GM19463 (cell line): ENCODE measurements at regions not wholly inside any gene's neighbourhood (a gene's known extent, or its start where the extent isn't known, plus 50 kb on each side); places are given as distances from the start of the nearest gene placed in this dataset.
A peak's percentile ranks its signal among the peaks of the same experiment; 100 is the strongest.

Experiments
- ATAC-seq: cut with Tn5 transposase; IDR thresholded peaks from one replicate; pipeline ENCODE4 v1.9.1; 2021; ENCODE audit warnings: mild to moderate bottlenecking, moderate library complexity; ENCODE audit not compliant: unreplicated experiment

DNA sequence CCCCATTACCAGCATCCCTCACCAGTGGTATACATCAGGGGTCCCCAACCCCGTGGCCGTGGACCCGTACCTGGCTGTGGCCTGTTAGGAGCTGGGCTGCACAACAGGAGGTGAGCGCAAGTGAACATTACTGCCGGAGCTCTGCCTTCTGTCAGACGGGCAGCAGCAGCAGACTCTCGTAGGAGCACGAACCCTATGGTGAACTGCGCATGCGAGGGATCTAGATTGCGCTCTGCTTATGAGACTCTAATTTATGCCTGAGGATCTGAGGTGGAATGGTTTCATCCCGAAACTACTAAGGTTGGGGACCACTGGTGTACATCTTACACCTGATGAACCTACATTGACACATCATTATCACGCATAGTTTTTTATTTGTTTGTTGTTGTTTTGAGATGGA, 52.8 kb upstream of the DHX15 start:
- ATAC-seq = no peak

DNA sequence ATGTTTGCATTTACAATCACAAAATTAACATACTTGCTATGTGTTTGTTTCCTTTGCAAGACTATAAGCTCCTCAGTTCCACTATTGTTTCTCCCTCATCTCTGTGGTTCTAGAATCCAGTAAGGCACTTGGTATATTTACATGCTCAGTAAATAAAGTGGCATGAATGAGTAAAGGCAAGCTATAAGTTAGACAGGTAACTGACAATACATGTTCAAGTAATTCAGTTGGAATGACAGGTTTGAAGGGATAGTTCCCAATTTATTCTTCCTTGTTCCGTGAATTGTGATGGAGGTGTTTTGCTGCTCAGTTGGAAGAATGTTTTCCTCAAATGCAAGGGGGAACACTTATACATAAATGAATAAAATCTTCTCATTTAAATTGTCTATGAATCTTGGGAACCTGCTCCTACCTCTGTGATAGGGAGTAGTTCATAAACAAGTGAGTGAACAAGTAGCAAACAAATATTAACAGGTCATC, 54.1 kb upstream of the DHX15 start:
- ATAC-seq = no peak

DNA sequence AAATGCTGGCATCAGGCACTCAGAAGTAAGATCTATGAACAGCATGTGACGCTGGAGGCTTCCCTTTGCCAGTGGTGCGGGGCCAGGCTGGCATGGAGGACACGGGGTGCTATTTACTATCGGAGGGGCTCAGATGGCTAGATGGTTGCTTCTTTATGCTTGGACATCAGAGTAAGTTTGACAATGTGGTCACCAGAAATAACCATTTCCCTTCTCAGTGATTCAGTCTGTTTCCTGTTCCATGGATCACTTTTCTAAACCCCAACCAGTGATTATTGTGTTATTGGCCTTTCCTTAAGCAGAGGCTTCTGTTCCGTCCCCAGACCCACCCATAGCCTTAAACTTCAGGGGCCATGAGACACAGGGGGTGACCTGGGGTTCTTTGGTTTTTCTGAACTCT, 55.4 kb upstream of the DHX15 start:
- ATAC-seq = no peak

DNA sequence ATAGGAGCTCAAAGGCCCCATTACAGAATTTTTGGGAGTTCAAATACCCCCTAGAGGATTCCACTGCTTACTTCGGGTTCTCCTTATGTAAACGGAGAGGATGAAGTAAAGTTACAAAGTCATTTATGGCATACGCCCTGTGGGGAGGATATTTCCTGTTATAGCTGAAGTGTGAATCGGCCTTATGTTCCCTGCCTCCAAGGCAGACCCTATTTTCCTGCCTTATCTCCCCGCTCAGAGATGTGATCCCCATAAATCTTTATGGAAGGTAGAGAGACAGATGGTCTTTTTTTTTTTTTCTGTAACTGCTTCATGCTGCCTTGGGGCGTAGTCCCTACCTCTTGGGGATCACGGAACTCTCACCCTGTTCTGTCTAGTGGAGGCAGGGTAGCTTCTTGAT, 56.0 kb upstream of the DHX15 start:
- ATAC-seq = no peak

DNA sequence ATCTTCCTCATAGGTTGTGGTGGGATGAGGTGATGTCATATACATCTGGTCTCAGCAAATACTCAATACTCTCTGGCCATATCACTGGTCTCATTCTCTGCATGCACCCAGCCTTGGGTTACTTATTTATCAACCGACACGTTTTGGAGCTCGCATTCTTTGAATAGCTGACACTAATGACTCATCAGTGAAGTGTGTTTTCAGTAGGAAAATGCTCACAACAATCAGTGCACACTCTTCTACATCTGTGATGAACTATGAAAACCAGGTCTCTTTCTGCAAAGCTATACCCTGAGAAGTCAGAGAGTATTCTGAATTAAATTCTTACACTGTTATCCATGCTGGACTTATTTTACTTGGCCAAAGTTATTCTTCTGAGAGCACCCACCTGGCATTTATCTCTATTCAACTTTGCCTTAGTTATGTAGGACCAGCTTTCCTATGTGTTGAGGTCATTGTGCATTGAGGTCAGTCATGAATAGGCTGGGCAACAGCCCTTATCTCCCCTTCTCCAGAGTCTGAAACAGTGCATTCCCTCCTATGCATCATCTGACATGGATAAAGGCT, 58.7 kb upstream of the DHX15 start:
- peak; percentile 79 for ATAC-seq

DNA sequence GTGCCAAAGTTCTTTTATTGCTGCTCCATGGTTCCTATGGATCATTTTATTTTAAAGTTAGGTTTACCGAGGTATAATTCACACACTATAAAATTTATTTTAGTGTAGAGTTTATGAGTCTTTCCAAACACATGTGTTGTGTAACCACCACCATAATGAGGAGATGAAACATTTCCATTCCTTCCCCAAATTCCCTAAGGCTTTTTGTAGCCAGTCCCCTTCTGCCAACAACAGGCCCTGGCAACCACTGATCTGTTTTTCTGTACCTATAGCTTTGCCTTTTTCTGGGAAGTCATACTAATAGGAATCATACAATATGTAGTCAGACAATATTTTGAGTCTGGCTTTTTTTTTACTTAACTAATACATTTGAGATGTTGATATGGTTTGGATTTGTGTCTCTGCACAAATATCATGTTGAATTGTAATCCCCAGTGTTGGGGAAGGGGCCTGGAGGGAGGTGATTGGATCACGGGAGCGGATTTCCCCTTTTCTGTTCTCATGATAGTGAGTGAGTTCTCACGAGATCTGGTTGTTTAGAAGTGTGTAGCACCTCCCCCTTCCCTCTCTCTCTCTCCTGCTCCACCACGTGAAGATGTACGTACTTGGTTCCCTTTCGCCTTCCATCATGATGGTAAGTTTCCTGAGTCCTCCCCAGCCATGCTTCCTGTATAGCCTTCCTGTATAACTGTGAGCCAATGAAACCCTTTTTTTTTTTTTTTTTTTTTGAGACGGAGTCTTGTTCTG, 59.6 kb upstream of the DHX15 start:
- ATAC-seq = no peak

DNA sequence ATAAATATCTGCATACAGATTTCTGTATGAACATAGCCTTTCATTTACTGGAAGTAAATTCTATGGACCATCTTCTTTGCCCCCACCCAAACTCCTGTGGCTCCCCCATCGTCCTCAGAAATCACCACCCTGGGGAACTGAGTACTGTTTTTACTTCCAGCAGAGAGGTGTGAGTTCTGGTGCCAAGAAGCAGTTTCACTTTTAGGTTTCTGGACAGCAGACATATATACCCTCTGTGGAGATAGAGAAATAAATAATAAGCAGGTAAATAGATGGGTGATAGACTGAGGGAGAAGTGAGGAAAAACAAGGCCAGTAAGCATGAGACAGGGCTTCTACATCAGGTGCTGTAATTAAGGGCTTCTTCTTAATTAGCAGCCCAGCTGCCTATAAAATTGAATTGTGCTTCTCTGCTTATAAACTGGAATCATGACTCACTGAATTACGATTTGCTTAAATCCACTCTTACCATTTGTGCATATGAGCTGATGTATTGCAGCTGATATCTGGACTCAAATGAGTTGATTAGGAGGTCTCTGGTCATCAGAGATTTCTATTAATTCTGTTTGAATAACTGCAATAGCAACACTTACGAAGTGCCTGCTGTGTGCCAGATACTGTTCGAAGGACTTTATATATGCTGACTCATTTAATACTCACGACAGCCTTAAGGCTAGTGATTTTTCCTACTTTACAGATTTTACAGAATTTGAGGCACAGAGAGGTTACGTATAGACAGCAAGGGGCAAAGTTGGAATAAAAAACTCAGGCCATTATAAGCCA, 60.8 kb upstream of the DHX15 start:
- ATAC-seq = no peak

DNA sequence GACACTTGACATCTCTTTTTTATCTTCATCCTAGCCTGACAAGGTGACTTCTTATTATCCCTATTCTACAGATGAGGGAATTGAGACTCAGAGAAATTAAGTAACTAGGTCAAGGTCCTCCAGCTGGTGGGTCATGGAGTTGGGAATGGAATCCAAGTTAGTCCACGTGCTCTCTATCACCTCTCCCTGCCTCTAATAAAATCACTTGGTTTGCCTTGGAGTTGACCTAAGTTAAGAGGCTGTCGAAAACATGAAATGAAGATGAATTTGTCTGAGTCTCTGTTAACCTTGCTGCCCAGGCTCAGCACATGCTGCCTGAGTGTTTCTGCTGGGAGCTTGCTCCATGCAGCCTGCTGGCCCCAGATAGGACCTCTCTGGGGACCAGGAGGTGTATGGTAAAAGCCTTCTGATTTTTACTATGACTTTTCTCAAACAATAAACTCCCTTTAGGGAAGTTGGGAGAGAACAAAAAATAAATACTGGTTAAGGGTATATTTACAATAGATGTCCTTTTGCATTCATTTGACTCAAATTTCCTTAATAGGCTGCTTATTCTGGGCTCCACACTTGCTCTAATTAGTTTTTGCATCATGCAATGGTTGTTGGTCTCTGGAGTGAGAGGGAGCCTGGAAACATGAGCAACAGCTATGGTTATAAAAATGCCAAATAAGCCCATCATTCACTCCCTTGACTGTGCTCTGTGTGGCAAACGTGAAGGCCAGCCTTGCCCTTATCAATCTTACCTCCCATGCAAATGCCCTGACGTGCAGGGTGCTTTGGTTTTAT, 61.6 kb upstream of the DHX15 start:
- ATAC-seq = no peak

DNA sequence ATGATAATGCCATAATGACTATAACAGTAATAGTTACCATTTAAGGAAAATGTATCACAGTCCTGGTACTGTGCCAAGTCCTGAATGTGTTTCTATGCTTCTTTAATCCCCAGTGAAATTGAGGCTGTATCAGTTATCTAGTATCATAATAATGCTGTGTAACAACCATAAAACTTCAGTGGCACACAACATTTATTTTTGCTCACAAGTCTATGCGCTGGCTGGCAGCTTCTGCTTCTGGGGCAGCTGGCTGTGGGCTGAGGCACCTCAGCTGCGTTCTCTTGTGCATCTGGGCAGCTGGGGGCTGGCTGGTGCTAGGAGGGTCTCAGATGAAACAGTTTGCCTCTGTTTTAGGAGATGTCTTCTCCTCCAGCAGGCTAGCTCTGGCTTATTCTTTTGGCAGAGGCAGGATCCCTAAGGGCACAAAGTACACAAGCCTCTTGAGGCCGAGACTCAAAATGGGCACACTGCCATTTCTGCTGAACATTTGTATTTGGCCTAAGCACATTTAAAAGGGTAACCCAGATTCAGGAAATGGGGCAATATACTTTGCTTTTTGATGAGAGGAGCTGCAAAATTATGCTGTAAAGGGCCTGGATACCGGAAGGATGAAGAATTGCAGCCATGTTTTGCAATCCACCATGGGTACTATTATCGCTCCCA, 62.6 kb upstream of the DHX15 start:
- no peak for ATAC-seq

DNA sequence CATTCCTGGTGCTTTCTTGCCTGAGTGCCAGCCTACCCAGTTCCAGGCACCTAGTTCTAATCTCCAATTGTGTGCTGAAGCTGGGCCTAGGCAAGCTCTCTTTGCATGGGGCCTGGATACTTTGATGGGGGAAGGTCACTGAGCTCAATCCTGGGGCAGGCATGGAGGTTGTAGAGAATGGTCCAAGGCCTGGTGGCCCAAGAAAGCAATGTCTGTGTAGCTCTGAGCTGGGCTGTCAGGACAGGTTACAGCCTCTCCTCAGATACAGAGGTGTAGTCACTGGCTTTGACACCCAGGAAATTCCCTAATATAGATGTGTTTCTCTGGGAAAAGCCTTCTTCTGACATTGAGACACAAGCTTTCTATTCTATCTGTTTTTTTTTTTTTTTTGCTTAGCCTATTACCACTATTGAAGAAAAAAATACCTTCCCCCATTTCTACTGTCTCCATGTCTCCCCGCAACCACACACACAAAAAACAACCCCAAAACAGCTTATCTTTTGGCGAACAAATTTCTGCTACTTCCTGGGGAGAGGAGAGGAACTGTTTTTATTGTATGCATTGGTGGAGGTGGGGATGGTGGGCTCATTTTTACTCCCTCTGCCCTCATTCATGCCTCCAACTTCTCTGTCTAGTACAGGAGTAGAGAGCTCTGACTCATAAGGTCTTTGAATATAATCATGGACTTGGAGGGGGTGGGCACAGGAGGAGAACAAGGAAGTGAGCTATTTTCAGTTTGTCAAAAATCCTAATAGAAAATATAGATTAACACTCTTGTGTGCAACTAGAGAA, 66.7 kb upstream of the DHX15 start:
- no peak for ATAC-seq

DNA sequence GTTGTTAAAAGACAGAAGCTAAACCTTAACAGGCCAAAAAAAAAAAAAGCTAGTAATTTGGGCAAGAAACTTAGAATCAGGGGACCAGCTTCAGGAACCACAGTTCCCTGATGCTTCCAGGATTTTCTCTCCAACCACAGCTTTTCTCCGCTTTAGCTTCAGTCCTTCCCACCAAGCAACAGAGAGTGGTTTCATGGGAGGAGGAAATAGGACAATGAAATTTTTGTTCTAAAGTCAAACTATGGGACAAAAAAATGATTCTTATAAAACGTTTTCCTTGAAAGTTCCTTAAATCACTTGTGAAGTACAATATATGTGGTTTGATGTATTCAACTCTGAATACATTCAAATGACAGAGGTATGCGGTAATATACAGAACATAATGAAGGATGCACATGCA, 71.0 kb upstream of the DHX15 start:
- no peak for ATAC-seq

DNA sequence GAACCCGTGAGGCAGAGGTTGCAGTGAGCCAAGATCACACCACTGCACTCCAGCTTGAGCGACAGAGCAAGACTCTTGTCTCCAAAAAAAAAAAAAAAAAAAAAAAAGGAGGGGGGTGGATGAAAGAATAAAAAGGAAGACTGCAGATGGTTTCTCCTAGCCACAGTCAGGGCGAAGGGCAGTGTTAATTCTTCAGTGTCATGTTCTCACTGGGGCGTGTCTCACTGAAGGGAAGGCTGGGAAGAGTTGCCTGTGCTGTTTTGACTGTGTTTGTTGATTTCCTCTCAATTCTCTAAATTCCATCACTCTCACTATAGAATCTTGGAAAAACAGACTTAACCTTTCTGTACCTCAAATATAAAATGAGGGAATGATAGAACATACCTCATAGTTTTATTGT, 71.6 kb upstream of the DHX15 start:
- ATAC-seq = no peak

DNA sequence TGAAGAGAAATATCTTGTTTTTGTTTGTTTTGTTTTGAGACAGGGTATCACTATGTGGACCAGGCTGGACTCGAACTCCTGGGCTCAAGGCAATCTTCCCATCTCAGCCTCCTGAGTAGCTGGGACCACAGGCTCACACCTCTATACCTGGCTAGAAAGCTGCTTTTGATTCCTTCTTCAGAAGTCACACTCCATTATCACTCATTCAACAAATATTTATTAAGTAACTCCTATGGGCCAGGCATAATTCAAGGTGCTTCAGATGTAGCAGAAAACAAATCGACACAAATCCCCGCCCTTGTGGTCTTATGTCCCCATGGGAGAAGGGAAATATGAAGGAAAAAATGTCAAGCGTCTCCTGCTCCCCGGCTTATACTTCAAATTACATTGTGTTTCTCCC, 72.6 kb upstream of the DHX15 start:
- no peak for ATAC-seq

DNA sequence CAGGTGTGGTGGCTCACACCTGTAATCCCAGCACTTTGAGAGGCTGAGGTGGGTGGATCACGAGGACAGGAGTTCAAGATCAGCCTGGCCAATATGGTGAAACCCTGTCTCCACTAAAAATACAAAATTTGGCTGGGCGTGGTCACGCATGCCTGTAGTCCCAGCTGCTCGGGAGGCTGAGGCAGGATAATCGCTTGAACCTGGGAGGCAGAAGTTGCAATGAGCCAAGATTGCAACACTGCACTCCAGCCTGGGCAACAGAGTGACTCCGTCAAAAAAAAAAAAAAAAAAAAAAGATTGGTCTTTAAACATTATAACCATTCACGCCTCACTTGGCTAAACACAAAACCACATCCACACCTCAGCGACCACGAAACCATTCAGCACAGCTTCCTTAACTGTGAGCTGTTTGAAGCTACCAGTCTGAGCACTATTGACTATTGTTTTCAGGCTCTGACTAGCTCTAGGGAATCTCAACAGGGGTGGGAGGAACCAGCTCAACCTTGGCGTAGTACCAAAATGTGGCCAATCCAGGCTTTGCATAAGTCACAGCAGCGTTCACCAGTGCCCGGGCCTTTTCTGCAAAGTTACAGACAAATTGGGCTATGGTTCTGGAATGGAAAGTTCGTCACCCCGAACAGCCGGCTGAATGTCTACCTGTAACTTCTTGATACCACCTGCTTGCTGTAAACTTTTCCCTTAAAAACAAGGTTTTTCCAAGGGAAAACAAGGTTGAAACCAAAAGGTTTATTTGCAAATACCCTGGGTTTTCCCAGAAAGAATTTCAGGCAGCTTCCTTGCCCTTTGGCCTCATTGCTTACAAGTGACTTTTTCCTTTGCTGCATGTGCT, 73.6 kb upstream of the DHX15 start:
- peak; percentile 98 for ATAC-seq

DNA sequence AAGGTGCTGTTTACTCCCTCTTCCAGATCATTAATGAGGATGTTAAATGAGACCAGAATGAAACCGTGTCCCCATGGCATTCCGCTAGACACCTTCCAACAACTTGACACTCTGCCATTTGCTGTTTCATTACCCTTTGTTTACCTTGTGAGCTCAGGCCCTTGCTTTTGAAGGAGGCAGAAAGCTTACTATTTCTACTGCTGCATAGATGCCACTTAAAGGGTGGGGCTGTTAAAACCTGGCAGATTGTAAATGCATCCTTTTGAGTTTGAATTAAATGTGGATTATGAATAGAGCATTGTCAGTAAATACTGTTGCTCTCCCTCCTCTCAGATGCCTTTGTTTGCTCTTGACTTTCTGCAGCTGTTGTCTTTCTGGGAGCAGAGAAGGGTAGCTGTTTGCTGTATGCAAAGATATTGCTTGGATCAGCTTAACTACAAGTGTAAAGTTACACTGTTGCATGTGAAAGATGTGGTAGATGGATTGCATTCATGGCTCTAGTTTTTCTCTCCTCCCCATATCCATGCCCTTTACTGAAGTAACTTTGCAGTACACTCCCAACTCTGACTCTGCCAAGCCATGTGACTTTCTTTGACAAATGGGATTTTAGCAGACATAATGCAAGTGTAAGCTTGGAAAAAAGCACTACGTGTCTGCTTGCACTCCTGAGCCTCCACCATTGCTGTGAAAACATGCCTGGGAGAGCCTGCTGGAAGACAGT, 75.0 kb upstream of the DHX15 start:
- ATAC-seq = no peak

DNA sequence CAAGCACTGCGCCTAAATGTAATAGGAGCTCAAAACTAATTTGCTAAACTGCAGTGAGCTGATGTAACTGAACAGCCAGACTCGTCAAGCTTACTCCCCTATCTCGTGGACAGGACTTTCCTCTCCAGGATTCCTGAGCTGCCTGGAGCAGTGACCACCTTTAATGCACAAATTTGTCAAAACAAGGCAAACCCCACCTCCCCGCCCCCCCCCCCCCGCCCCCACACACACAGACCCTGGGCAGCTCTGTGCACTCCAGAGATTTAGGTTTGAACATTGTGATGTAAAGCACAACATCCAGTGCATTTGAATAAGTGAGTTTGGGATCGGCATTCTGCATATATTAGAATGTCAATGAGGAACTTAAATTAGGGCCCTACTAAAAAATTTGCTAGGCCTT, 77.7 kb upstream of the DHX15 start:
- no peak for ATAC-seq

DNA sequence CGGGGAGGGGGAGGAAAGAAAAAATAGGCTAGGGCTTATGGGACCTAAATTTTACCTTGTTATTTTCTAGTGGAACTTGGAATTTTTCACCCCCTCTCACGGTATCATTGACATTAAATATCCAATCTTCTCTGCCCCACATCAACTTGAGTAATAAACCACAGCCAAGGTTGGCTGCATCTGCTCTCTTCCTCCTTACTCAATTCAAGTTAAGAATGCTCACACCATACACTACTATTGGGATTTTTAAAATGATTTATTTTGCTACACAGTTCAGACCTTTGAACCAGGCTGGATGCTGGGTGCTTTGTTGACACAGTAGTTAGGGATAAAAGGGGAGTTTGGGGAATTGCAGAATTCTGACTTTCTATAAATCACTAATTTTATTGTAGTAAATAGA, 78.2 kb upstream of the DHX15 start:
- no peak for ATAC-seq

DNA sequence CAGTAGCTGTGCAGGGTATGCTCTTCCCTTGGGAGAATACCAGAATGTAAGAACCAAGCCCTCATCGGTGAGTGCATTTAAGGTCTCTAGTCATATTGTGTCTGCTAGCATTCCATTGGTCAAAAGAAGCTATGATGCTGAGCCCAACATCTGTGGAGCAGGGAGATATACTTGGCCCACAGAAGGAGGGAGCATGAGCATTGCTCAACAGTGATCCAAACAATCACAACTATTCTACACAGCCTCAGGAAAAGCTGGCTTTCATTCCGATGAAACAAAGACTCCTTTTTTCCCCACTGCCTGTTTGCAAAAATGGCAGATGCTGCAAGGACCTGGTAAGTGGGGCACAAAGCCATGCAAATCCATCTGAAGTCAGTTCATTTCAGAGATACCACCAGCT, 80.6 kb upstream of the DHX15 start:
- no peak for ATAC-seq
